ENCODE measurements at regions not wholly inside any gene's neighbourhood (a gene's known extent, or its start where the extent isn't known, plus 50 kb on each side); places are given as distances from the start of the nearest gene placed in this dataset.
"Not testable (repeated sequence)": the region's sequence is repeated elsewhere in the genome, so short reads cannot be mapped to it uniquely, and the experiment has no call there.

- not testable (repeated sequence) for FAIRE-seq
Observed at GRCh38 chr4:121616449-121616848, 80.3 kb downstream of the ANXA5 start.

DNA sequence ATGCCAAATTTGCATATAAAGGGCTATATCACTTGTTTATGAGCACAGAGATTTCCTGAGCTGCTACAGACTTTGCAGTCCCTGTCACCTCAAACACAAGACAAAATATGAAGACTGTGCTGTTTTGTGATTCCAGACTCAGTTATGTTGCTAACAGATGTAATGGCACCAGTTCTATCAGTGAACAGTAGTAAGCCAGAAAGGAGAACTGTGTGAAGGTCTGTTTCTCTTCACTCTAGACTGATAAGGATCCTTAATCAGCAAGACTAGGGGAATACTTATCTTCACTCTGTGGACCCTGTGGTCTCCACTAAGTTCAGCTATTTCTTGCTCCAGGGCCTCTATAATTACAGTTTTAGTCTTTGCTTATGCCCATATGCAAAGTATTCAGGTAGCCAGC lies 82.7 kb downstream of the ANXA5 start:
- no peak for FAIRE-seq

DNA sequence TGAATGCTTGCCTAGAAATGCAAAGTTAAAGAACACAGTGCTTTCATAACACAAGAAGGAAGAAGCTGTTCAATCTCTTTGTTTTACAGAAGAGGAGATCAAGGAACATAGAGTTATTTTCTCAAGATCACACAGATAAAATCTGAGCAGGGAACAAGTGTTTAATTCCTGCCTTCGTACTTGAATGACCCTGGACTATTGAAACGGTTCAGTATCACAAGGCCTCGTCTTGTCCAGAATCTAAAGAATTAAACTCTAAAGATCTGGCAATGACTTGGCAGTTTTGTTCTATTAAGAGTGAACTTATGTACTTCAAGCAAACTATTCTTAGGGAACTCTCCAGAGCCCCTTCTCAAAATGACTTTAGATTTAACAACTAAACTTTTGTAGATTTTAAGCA lies 97.7 kb downstream of the ANXA5 start:
- no peak for FAIRE-seq

GRCh38 chr4:121597346-121597934 lies 99.3 kb downstream of the ANXA5 start:
- no peak for FAIRE-seq

DNA sequence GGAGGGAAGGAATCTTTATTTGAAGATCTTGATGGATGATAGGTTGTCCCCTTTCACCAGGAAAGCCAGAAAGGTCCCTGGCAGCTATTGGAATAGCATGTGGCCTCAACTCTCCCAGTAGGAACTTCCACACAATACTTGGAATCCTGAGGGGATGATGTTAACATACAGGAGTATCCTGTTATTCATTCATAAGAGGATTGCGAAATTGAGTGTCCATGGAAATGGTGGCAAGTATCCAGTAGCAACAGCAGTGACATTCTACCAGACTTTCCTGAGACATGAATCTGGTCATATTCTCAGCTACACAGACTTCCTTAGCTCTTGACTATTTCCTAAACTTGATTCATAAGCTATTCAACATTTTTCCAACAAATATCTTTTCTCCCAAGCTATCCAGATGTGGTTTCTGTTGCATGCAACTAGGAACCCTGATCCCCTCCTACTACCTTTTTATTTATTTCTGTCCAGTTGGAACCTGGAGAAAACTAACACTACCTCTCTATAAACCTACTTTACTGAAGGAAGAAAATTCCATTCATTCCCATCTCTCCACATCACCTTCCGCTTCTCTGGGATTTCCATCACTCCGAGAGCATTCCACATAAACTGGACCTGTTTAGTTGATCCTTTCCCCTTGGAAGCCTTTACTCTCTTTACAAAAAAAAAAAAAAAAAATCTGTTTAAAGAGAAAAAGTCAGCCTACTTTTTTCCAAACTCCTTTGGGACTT lies 101.8 kb downstream of the ANXA5 start:
- FAIRE-seq, result no peak

- FAIRE-seq, result no peak
Observed at GRCh38 chr4:121593760-121594159, 103.0 kb downstream of the ANXA5 start.

GRCh38 chr4:121592257-121592656 lies 104.5 kb downstream of the ANXA5 start:
- not testable (repeated sequence) for FAIRE-seq

GRCh38 chr4:121584836-121585235 lies 111.9 kb downstream of the ANXA5 start:
- FAIRE-seq, result no peak

GRCh38 chr4:121583396-121583795 lies 113.4 kb downstream of the ANXA5 start:
- FAIRE-seq, result no peak

DNA sequence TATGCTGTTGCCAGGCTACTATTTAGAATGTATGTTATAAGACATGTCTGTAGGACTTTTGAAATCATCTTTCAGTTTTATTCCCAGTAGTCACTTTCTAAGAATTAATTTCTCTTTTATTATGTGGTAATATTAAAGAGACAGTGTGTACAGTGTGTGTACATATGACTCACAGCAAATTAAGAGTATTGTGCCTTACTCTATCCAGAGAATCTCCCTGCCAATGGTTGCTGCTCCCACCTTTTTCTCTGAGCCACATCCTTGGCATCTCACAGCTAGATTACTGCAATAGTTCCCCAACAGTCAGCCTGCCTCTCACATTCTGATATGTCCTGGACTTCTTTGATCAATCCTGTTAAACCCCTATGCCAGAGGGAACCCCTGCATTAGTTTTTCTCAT lies 114.5 kb downstream of the ANXA5 start:
- no peak for FAIRE-seq

DNA sequence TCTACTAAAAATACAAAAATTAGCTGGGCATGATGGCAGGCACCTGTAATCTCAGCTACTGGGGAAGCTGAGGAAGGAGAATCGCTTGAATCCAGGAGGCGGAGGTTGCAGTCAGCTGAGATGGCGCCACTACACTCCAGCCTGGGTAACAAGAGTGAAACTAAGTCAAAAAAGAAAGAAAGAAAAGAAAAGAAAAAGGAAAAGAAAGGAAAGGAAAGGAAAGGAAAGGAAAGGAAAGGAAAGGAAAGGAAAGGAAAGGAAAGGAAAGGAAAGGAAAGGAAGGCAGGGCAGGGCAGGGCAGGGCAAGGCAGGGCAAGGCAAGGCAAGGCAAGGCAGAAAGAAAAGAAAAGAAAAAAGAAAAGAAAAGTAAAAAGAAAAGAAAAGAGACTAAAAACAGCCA lies 121.4 kb downstream of the ANXA5 start:
- not testable (repeated sequence) for FAIRE-seq

GRCh38 chr4:121574618-121575017 lies 122.2 kb downstream of the ANXA5 start:
- no peak for FAIRE-seq

DNA sequence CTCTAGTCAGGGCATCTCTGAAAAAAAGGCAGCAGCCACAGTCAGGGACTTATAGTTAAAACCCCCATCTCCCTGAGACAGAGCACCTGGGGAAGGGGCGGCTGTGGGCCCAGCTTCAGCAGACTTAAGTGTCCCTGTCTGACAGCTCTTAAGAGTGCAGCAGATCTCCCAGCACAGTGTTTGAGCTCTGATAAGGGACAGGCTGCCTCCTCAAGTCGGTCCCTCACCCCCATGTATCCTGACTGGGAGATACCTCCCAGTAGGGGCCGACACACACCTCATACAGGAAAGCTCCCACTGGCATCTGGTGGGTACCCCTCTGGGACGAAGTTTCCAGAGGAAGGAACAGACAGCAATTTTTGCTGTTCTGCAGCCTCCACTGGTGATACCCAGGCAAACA lies 129.0 kb downstream of the ANXA5 start:
- FAIRE-seq, result no peak

- no peak for FAIRE-seq
Observed at GRCh38 chr4:121564840-121565375, 131.9 kb downstream of the ANXA5 start.

GRCh38 chr4:121562811-121563210 lies 134.0 kb downstream of the ANXA5 start:
- no peak for FAIRE-seq

DNA sequence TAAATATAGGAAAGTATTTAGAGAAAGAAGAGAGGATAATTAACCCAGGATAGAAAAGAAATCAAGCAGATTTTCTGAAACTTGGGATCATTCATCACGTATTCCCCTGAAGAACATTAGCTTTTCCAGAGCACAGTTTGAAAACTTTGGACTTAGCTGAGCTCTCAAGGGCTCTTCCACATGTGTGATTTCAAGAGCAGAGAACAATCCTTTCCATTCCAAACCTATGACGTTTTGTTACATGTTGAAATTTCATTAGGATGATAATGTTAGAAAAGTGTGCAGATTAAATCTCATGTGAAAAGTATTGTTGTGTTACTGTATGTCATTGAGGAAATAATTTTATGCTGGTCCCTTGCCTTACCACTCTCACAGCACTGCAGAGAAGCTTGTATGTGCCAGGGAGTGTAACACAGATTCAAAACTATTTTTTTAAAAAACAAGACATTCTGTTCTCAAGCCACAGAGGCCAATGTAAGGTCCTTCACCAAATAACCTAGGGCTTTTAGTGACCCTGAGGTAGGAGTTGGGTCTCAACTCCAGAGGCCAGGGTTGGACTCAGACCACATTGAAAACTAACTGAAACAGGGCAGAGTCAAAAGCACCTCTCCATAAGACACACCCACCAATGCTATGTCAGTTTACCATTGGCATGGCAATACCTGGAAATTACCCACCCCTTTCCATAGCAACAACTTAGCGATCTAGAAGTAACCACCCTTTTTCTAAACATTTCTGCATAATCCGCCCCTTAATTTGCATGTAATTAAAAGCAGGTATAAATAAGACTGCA lies 141.3 kb downstream of the ANXA5 start:
- no peak for FAIRE-seq

DNA sequence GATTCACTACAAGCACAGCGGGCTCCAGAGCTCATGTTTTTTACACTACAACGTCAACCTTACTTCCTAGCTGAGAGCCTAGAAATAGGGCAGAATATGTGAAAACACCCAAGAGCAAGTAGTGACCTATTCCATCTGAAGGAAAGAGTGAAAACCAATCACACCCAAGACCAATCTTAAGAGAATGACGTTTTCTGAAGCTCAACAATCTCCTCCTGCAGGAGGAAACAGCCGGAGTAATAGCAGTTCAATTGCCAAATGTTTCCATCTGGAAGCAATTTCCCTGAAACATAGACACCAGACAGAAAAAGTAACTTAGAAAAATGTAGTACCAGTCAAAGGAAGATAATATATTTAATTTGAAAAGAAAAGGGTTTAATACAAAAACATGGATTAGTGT lies 142.4 kb downstream of the ANXA5 start:
- no peak for FAIRE-seq

DNA sequence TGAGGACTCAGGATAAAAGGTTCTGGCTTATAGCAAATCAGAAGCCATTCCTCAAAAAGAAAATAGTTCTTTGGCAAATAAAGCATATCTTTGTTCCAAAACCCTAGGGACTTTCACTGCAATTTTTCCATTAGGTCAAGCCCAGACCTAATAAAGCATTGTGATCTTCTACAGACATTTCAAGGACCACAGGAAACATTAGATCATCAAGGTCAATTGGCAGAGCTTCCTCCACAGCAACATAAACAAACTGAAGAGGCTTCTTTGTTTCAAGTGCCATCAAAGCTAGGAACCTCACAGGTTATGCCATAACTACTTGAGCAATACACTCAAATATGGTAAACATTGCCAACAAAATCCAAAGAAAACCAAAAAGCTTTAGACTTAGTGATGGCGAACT lies 144.9 kb downstream of the ANXA5 start:
- FAIRE-seq, result no peak

DNA sequence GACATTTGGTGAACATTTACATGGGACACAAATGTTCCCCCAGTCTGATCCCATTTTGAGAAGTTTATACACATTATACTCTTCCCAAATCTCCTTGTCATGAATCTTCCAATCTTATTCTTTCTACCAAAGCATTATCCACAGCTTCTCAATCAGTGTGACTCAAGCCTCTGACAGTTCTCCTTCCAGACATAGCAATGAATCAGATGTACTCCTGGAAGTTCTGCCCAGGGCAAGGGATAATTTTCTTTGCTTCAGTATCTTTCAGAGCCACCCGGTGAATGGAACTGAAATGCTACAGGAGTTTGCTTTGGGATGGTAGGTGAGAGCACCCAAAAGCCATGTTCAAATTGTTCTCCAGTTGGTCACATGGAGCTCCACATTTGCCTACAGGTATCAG lies 145.5 kb downstream of the ANXA5 start:
- FAIRE-seq, result no peak

DNA sequence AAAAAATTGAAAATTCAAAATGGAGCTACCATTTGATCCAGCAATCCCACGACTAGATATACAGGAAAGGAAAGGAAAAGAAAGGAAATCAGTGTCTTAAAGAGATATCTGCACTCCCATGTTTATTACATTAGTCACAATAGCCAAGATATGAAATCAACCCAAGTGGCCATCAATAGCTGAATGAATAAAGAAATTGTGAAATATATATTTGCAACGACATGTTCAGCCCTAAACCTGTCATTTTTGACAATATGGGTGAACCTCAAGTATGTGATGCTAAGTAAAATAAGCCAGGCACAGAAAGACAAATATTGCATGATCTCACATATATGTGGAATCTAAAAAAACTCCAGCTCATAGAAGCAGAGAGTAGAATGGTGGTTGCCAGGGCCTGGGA lies 155.1 kb downstream of the ANXA5 start:
- no peak for FAIRE-seq

DNA sequence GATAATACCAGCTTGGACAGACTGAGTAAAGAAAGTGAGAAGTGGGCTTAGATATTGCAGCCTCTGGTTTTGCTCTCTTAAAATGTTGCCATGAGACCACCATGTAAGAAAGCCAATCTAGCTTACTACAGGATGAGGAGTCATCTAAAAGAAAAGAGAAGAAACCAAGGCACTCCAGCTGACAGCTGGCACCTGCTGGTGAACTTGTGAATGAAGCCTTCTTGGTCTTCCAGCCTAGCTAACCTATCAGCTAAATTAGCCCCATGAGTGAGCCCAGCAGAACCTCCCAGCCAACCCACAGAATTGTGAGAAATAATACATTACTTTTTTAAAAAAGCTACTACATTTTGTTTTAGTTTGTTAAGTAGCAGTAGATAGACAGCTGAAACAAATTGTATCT lies 154.5 kb upstream of the QRFPR start:
- FAIRE-seq, result no peak

DNA sequence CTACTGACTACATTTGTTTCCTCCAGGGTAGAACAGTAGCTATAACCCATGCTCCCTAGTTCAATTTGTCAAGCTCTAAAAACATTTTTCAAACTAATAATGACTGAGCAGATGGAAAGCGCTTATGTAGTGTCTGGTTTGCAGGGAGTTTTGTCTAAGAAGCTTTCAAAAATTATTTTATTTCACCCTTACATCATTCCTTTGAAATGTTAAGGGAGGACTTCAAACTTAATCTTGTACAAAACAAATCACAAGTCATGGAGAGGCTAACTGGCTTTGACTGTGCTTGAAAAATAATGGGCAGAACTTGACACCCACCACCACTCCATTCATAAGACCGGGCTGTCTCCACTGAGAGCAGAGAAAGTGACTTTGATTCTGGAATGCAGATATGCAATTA lies 153.4 kb upstream of the QRFPR start:
- no peak for FAIRE-seq

- FAIRE-seq, result no peak
Observed at GRCh38 chr4:121526509-121526908, 145.7 kb upstream of the QRFPR start.

Measured in G401.6 (cell line).